ENCODE measurements at regions not wholly inside any gene's neighbourhood (a gene's known extent, or its start where the extent isn't known, plus 50 kb on each side); places are given as distances from the start of the nearest gene placed in this dataset.

DNA sequence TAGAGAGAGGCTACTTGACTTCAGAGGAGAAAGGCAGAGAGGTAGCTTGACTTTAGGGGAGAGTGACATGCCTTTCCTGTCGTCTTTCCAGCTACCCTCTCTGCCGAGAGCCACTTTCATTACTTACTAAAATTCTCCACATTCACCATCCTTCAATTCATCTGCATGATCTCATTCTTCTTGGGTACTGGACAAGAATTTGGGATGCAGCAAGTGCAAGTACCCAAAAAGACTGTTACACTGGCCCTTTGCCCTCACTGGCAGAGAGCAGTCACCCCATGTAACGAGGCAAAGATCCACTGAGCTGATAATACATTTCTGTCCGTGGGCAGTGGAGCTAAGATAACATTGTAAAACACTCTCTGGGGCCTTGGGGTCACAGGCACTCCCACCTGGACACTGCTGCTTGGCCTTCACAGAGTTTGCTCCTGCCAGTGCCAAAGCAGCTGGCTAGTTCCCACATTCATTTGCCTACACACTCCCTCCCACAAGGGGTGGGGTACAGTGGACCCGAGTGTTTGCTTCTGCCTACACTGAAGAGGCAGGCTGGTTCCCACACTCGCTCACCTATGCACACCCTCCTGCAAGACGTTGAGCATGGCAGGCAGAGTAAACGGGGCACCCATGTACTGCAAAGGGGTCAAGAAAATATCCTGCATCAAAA, 1276.9 kb upstream of the PCDH9 start:
- DNase-seq (ENCODE audit: low read depth), result no peak

- DNase-seq (ENCODE audit: low read depth), result no peak
Observed at GRCh38 chr13:68490594-68490993, 1260.5 kb upstream of the PCDH9 start.

DNA sequence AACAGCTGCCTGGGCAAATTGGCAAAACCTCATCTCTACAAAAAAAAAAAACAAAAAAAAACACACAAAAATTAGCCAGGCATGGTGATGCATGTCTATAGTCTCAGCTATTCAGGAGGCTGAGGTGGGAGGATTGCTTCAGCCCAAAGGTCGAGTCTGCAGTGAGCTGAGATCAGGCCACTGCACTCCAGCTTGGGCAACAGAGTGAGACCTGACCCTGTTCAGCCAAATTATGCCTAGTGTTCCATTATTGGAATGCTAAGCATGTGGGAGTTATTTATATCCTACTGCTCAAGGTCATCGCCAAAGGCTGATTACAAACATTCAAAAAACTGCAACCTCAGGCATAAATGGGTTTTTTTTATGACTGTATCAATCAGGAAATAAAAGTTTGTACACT, 1251.0 kb upstream of the PCDH9 start:
- DNase-seq (ENCODE audit: low read depth), result no peak

- no peak for DNase-seq (ENCODE audit: low read depth)
Observed at GRCh38 chr13:68473834-68474326, 1243.7 kb upstream of the PCDH9 start.

- DNase-seq (ENCODE audit: low read depth), result no peak
Observed at GRCh38 chr13:68467160-68467559, 1237.0 kb upstream of the PCDH9 start.

GRCh38 chr13:68440874-68441273, 1210.7 kb upstream of the PCDH9 start:
- no peak for DNase-seq (ENCODE audit: low read depth)

- DNase-seq (ENCODE audit: low read depth), result no peak
Observed at GRCh38 chr13:68439817-68440216, 1209.7 kb upstream of the PCDH9 start.

DNA sequence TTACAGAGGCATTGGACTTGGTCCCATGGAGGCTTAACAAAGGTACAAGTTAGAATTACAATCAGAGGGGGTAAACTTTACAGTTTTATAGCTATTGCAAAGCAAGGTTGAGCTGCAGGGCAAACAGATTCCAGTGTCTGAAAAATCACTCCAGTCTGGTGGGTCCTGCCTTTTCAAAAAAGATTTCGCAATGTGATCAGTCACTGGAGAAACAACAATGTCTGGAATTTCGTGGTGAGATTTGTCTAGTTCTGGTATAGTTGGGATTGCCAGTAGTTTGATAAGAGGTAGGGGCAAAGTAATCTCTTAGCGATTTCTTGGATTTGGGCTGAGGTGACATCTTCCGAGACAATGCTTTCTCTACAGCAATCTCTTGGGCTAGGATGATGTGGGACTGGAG, 1198.2 kb upstream of the PCDH9 start:
- no peak for DNase-seq (ENCODE audit: low read depth)

- no peak for DNase-seq (ENCODE audit: low read depth)
Observed at GRCh38 chr13:68417801-68418200, 1187.7 kb upstream of the PCDH9 start.

DNA sequence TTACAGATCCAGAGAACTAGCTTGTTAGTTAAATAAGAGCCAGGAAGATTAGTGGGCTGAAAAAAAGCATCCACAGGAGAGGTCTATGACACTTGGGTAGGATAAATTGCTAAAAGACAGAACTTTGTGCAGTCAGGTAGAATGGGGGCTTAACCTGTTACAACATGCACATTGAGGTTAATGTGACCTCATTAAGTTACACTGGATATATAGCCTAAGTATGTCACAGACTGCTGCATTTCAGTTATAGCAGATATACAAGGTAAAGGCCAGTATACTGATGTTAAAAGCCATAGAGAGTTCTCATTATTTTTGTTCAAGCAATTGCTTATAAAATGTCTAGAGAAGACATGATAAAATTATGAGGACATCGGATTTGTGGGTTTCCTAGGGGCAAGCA, 1179.9 kb upstream of the PCDH9 start:
- DNase-seq (ENCODE audit: low read depth), result no peak

- DNase-seq (ENCODE audit: low read depth), result no peak
Observed at GRCh38 chr13:68390987-68391386, 1160.9 kb upstream of the PCDH9 start.

GRCh38 chr13:68386808-68387207, 1156.7 kb upstream of the PCDH9 start:
- DNase-seq (ENCODE audit: low read depth), result no peak

DNA sequence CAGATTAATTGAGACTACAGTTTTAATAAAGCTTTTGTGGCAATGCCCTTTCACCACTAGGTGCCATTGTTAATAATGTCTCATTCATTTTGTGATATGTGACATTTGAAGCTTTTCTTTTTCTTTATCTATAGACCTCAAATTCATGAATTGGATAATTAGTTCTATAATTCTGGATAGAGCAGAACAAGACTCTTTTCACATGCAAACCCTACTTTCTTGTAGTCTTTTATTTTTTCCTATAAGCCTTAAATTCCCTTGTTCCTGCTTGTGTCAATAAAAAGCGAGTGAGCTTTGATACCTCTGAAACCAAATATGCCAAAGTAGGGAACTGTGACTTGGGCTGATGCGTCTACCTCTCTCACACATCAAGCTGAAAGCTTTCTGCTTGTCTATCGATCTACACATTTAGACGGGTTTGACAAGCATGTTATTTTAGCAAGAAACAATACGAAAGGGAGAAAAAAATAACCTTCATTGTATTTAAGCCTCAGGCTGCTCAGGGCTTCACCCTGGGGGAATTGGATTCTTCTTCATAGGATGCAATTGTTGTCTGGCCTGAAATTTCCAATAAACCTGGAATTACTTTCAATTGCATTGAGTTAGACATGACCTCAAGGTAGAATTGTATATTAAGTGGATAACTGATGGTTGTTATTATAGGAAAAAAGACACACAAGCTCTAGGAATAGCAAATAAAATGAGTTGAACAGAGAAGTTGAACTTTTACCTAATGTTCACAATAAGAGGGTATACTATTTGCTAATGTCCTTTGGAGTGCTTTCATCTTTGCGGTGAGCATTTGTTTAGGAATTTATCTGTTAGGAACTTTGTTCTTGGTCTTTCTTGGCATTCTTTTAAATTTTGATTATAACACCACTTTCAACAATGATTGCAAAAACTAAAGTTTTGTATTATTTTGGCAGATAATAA, 1150.2 kb upstream of the PCDH9 start:
- no peak for DNase-seq (ENCODE audit: low read depth)

- DNase-seq (ENCODE audit: low read depth), result no peak
Observed at GRCh38 chr13:68378294-68378693, 1148.2 kb upstream of the PCDH9 start.

DNA sequence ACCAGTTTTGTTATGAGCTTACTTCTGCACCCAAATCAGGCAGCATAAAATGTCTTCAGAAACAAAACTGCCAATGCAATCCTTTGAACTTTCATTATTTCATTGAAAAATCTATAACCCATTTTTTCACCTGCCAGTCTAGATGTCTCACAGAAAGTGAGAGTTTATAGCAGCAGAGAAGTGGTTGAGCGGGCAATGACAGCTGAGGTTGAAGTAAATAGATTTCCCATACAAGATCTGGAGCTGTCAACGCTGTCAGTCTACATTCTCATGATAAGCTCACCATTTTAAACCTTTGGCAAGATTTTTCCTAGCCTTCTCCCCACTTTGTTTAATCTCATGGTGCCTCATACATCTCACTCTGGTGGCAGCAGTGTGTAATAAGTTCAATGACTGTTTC, 1144.9 kb upstream of the PCDH9 start:
- DNase-seq (ENCODE audit: low read depth), result no peak

DNA sequence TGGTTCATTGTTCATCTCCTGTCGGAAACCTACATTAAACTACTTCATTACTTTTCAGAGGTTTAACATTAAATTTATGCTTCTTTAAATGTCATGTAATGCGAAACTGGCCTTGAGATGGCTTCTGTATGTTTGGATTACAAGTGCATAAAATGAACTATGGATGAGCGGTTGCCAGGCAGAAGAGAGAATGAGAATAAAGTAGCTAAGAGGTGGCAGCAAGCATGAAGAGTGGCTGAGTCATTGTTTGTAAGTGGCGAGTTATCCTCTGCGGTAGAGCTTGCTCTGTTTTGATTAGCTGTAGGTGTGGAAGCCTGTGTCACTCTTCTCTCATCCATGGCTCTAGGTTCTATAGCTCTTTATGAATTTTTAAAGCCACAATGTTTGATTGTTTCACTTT, 1139.6 kb upstream of the PCDH9 start:
- DNase-seq (ENCODE audit: low read depth), result no peak

DNA sequence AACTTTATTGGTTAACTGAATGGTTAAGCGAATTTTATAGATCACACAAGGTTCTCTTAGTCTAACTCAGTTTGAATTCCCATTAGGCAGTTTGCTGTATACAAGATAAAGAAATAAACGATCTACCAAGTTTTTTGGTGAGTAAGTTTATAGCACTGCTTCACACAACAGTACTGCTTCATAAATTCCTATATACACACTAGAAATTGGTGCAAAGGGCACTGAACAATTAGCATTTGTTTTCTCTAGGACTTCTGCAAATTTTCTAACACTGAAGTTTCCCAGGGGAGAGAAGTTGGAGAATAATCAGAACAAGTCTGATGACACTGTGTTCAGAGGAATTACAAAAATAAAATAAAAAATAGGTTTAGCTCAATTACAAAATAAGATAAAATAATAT, 1138.8 kb upstream of the PCDH9 start:
- DNase-seq (ENCODE audit: low read depth), result no peak

DNA sequence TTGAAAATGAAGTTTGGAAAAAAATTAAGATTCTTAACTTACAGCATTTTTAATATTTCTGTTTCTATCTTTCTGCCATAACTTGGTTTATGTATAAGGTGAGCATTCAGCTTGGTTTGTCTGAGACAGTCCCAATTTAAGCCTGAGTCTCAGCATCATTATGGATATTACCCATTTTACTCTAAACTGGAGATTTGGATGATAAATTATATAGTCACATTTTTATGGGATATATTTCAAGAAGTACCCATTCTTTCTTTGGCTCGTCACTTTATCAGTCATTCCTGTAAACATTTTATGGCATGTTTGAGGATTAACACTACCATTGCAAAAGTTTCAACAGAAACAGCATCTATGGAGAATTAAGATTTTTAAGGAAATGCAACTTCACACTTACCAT, 1129.0 kb upstream of the PCDH9 start:
- DNase-seq (ENCODE audit: low read depth), result no peak

DNA sequence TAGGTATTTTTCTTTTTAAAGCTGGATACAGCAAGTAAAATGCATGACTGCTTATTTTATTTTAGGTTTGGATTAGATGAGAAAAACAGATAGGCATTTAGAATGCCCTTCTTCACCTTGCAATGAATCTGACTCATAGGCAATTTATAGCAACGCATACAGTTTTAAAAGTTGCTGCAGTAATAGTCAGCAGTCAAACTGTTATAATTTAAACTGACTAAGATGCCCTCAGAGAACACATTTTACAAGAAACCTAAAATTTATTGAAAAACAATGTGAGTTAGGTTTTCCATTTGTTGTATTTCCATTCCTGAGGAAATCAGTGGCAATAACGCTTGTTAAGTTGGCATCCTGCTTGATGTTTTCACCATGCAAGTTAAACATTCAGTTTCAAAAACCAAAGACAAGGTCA, 1128.2 kb upstream of the PCDH9 start:
- DNase-seq (ENCODE audit: low read depth), result no peak

DNA sequence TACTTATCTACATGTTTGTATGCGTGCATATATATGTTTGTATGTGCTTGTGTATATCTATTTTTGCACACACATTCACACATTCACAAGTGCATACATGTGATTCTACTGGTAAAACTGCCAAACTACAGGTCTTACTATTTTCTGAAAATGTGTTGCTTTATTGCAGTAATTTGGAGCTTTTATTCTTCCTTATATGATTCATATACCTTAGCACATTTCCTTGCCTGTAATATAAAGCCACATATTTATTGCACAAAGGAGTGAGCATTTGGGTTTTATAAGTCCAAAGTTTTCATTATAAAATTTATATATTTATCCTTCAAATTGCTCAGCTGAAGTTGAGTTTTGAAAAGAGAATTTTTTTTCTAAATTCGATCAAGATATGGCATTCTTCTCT, 1120.4 kb upstream of the PCDH9 start:
- no peak for DNase-seq (ENCODE audit: low read depth)

DNA sequence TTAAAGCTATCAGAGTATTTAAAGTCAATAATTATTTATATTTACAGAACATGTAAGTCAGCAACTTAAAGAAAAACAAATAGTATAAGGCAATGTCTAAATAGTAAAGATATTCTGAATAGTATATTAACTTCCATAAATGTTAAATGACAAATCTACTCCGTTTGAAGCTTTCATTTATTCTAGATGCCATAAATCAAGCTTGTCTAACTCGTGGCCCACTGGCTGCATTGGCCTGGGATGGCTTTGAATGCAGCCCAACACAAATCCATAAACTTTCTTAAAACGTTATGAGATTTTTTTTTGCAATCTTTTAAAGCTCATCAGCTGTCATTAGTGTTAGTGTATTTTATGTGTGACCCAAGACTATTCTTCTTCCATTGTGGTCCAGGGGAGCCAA, 1117.1 kb upstream of the PCDH9 start:
- no peak for DNase-seq (ENCODE audit: low read depth)

DNA sequence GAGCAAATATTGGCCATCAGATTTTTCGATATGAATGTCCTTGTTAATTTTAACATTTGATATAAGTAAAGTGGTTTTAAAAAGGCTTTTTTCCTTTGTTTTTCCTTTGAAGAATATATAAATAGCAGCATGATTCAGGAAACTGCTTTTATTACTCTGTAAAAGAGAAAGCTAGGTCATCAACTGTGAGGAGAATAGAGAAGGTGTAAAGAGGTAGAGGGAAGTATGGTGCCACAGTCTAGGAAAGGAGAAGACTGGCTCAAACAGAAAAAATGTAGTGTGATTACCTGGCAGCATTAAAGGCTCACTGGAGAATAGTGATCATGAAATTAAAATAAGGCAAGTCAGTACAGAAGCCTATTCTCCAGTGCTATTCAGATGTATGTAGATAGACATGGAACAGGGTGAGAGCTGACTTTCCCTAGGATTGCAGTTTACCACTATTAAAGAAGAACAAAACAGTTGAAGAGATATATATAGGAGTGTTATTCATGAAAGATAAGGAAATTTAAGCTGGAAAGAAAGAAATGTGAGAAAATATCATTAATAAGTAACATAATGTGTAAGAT, 1115.9 kb upstream of the PCDH9 start:
- no peak for DNase-seq (ENCODE audit: low read depth)

DNA sequence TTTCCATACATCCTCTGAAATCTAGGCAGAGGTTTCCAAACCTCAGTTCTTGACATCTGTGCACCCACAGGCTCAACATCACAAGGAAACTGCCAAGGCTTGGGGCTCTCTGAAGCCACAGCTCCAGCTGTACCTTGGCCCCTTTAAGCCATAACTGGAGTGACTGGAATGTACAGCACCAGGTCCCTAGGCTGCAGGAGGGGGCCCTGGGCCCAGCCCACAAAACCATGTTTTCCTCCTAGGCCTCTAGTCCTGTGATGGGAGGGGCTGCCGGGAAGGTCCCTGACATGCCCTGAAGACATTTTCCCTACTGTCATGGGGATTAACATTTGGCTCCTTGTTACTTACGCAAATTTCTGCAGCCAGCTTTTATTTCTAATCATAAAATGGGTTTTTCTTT, 1093.0 kb upstream of the PCDH9 start:
- DNase-seq (ENCODE audit: low read depth), result no peak
